BJ (cell line): ENCODE measurements at regions not wholly inside any gene's neighbourhood (a gene's known extent, or its start where the extent isn't known, plus 50 kb on each side); places are given as distances from the start of the nearest gene placed in this dataset.

ENCODE experiments used
- CTCF ChIA-PET: fragments of 350-600 bp; formaldehyde crosslinking; extraction: SDS; loops from one replicate; lab custom pipeline; 2021; ENCODE audit warnings: antibody characterized with exemption, inconsistent platforms; lab: Yijun Ruan, JAX
- POLR2A ChIA-PET: fragments of 300-600 bp; sonication (Branson Sonifier 250); formaldehyde crosslinking; extraction: SDS; loops from one replicate; lab custom pipeline; 2021; ENCODE audit warnings: antibody characterized with exemption; lab: Charles Lee
- DNase-seq: peaks from one replicate; pipeline ENCODE4 v3.0.0-alpha.2; 2011; ENCODE audit warnings: low read depth
- H3K27me3 ChIP-seq: 2 replicates; pipeline ENCODE4 v1.6.0; 2011; ENCODE audit warnings: low read length; ENCODE audit not compliant: control insufficient read depth, insufficient read depth
- H3K36me3 ChIP-seq: 2 replicates; pipeline ENCODE4 v1.5.1; 2011; ENCODE audit warnings: low read length; ENCODE audit not compliant: control insufficient read depth, insufficient read depth
- H3K4me3 ChIP-seq: 2 replicates; pipeline ENCODE4 v1.5.1; 2011; ENCODE audit warnings: low read depth, mild to moderate bottlenecking, control low read depth, low read length
- CTCF ChIP-seq: IDR thresholded peaks from 2 replicates; pipeline ENCODE4 v1.5.1; 2011; ENCODE audit warnings: low read depth, mild to moderate bottlenecking, control low read depth, inconsistent platforms, low read length, moderate library complexity; ENCODE audit not compliant: insufficient read depth

- no peak for DNase-seq
- no peak for TF ChIP-seq CTCF
- POLR2A ChIA-PET, result no interaction called here
- no peaks in the 10 kb centered on the region for H3K36me3 ChIP-seq
- CTCF ChIA-PET, result no interaction called here
- H3K27me3 ChIP-seq, result no peaks in the 10 kb centered on the region
- H3K4me3 ChIP-seq, result no peak overlapping the region
Measured at GRCh38 chr9:84586662-84587061, 82.9 kb upstream of the NTRK2 start.

- POLR2A ChIA-PET, result no interaction called here
- no peak for TF ChIP-seq CTCF
- CTCF ChIA-PET, result no interaction called here
- H3K4me3 ChIP-seq, result no peak overlapping the region
- DNase-seq, result no peak
- H3K36me3 ChIP-seq, result no peaks in the 10 kb centered on the region
- no peaks in the 10 kb centered on the region for H3K27me3 ChIP-seq
Measured at GRCh38 chr9:84587153-84587552, 82.4 kb upstream of the NTRK2 start.

GRCh38 chr9:84589542-84589941 is 80.0 kb upstream of the NTRK2 start:
- CTCF ChIA-PET, result no interaction called here
- Histone ChIP-seq H3K27me3 (no peaks in the 10 kb centered on the region), H3K4me3 (no peak overlapping the region), H3K36me3 (no peaks in the 10 kb centered on the region)
- POLR2A ChIA-PET, result no interaction called here
- no peak for TF ChIP-seq CTCF
- DNase-seq, result no peak

GRCh38 chr9:84590706-84591105 is 78.8 kb upstream of the NTRK2 start:
- no peak for TF ChIP-seq CTCF
- H3K4me3 ChIP-seq, result no peak overlapping the region
- H3K27me3 ChIP-seq, result no peaks in the 10 kb centered on the region
- CTCF ChIA-PET, result interaction anchor here (0.6 kb wide), 1 partner anchor 104 kb away, joined by 4 read pairs; no protein-coding TSS in a partner anchor
- POLR2A ChIA-PET, result no interaction called here
- DNase-seq, result no peak
- H3K36me3 ChIP-seq, result no peaks in the 10 kb centered on the region

GRCh38 chr9:84592918-84593317 is 76.6 kb upstream of the NTRK2 start:
- ChIA-PET POLR2A (interaction anchor here (0.6 kb wide), 1 partner anchor 137 kb away, joined by 3 read pairs; no protein-coding TSS in a partner anchor), CTCF (no interaction called here)
- no peaks in the 10 kb centered on the region for H3K27me3 ChIP-seq

More at GRCh38 chr9:84592918-84593317, 76.6 kb upstream of the NTRK2 start:
- no peak overlapping the region for H3K4me3 ChIP-seq
- H3K36me3 ChIP-seq, result no peaks in the 10 kb centered on the region
- TF ChIP-seq CTCF, result no peak
- DNase-seq, result no peak
